Central memory CD8-positive, alpha-beta T cell (primary cell): ENCODE measurements at regions not wholly inside any gene's neighbourhood (a gene's known extent, or its start where the extent isn't known, plus 50 kb on each side); places are given as distances from the start of the nearest gene placed in this dataset.
"Not testable (repeated sequence)": the region's sequence is repeated elsewhere in the genome, so short reads cannot be mapped to it uniquely, and the experiment has no call there.

Experiments
- ATAC-seq: fragments of 150-1000 bp; cut with Tn5 transposase; replicated peaks from 2 replicates; pipeline ENCODE4 v1.10.0; 2022; ENCODE audit warnings: mild to moderate bottlenecking, moderate FRiP score, moderate number of reproducible peaks; ENCODE audit not compliant: poor library complexity, severe bottlenecking; ENCODE audit errors: extremely low read depth
- DNase-seq, 2 donors: peaks; one replicate each; pipeline ENCODE4 v3.0.0; 2021; ENCODE audit warnings: low spot score in 2 of 2
- H3K27ac Mint-ChIP-seq: one replicate; pipeline ENCODE4 v1.8.0; 2022; ENCODE audit warnings: low read depth, mild to moderate bottlenecking, moderate library complexity, mixed read lengths
- H3K27me3 Mint-ChIP-seq: one replicate; pipeline ENCODE4 v1.8.0; 2022; ENCODE audit warnings: mixed read lengths
- H3K36me3 Mint-ChIP-seq: one replicate; pipeline ENCODE4 v1.8.0; 2022; ENCODE audit warnings: mild to moderate bottlenecking, moderate library complexity, mixed read lengths; ENCODE audit not compliant: insufficient read depth
- H3K4me1 Mint-ChIP-seq: one replicate; pipeline ENCODE4 v1.8.0; 2022; ENCODE audit warnings: mixed read lengths
- H3K4me3 Mint-ChIP-seq: one replicate; pipeline ENCODE4 v1.8.0; 2022; ENCODE audit warnings: mild to moderate bottlenecking, moderate library complexity, mixed read lengths
- H3K9me3 Mint-ChIP-seq: one replicate; pipeline ENCODE4 v1.8.0; 2022; ENCODE audit warnings: mixed read lengths

GRCh38 chr16:65743558-65743957 is 621.7 kb upstream of the CDH11 start:
- Mint-ChIP-seq H3K4me3 (no peak overlapping the region), H3K9me3 (peaks cover 17% of the 10 kb centered on the region), H3K4me1 (no peaks in the 10 kb centered on the region), H3K27ac (no peak overlapping the region), H3K36me3 (no peaks in the 10 kb centered on the region), H3K27me3 (no peaks in the 10 kb centered on the region)
- ATAC-seq (no peak), DNase-seq (no peak)

- Mint-ChIP-seq H3K4me1 (no peaks in the 10 kb centered on the region), H3K9me3 (peaks cover 17% of the 10 kb centered on the region)
- no peak for DNase-seq
Observed at GRCh38 chr16:65740711-65741110, 618.8 kb upstream of the CDH11 start.

GRCh38 chr16:65739518-65739917 is 617.7 kb upstream of the CDH11 start:
- ATAC-seq (no peak), DNase-seq (no peak)
- H3K36me3 Mint-ChIP-seq: no peaks in the 10 kb centered on the region
- H3K9me3 Mint-ChIP-seq: peaks cover 17% of the 10 kb centered on the region
- H3K4me1 Mint-ChIP-seq: no peaks in the 10 kb centered on the region
- H3K27ac Mint-ChIP-seq: no peak overlapping the region
- no peaks in the 10 kb centered on the region for H3K27me3 Mint-ChIP-seq
- no peak overlapping the region for H3K4me3 Mint-ChIP-seq

More at GRCh38 chr16:65740711-65741110, 618.8 kb upstream of the CDH11 start:
- H3K27me3 Mint-ChIP-seq: no peaks in the 10 kb centered on the region
- H3K36me3 Mint-ChIP-seq: no peaks in the 10 kb centered on the region
- no peak for ATAC-seq
- H3K27ac Mint-ChIP-seq: no peak overlapping the region
- H3K4me3 Mint-ChIP-seq: no peak overlapping the region

GRCh38 chr16:65737831-65738230 is 616.0 kb upstream of the CDH11 start:
- Mint-ChIP-seq H3K27ac (no peak overlapping the region), H3K4me1 (no peaks in the 10 kb centered on the region), H3K9me3 (peaks cover 6% of the 10 kb centered on the region), H3K27me3 (no peaks in the 10 kb centered on the region), H3K4me3 (no peak overlapping the region), H3K36me3 (no peaks in the 10 kb centered on the region)
- ATAC-seq: no peak
- DNase-seq: no peak

GRCh38 chr16:65735615-65736014 is 613.8 kb upstream of the CDH11 start:
- not testable (repeated sequence) for H3K4me1 Mint-ChIP-seq, H3K27me3 Mint-ChIP-seq, H3K36me3 Mint-ChIP-seq, H3K9me3 Mint-ChIP-seq, ATAC-seq, H3K27ac Mint-ChIP-seq, H3K4me3 Mint-ChIP-seq, DNase-seq

GRCh38 chr16:65733721-65734120 is 611.9 kb upstream of the CDH11 start:
- DNase-seq (no peak), ATAC-seq (no peak)
- no peaks in the 10 kb centered on the region for H3K27me3 Mint-ChIP-seq
- no peak overlapping the region for H3K27ac Mint-ChIP-seq
- H3K9me3 Mint-ChIP-seq: no peaks in the 10 kb centered on the region
- no peaks in the 10 kb centered on the region for H3K4me1 Mint-ChIP-seq
- H3K4me3 Mint-ChIP-seq: no peak overlapping the region
- no peaks in the 10 kb centered on the region for H3K36me3 Mint-ChIP-seq

GRCh38 chr16:65731833-65732232 is 610.0 kb upstream of the CDH11 start:
- Mint-ChIP-seq H3K4me1 (no peaks in the 10 kb centered on the region), H3K36me3 (no peaks in the 10 kb centered on the region), H3K27me3 (no peaks in the 10 kb centered on the region), H3K27ac (no peak overlapping the region), H3K9me3 (no peaks in the 10 kb centered on the region), H3K4me3 (no peak overlapping the region)
- DNase-seq: no peak
- ATAC-seq: no peak

GRCh38 chr16:65728652-65729051 is 606.8 kb upstream of the CDH11 start:
- Mint-ChIP-seq H3K9me3 (peaks cover 4% of the 10 kb centered on the region), H3K27ac (no peak overlapping the region), H3K27me3 (no peaks in the 10 kb centered on the region), H3K4me1 (no peaks in the 10 kb centered on the region), H3K4me3 (no peak overlapping the region), H3K36me3 (no peaks in the 10 kb centered on the region)
- ATAC-seq: no peak
- no peak for DNase-seq

GRCh38 chr16:65728167-65728566 is 606.3 kb upstream of the CDH11 start:
- DNase-seq (no peak), ATAC-seq (no peak)
- H3K36me3 Mint-ChIP-seq: no peaks in the 10 kb centered on the region
- no peaks in the 10 kb centered on the region for H3K27me3 Mint-ChIP-seq
- H3K9me3 Mint-ChIP-seq: peaks cover 4% of the 10 kb centered on the region
- H3K27ac Mint-ChIP-seq: no peak overlapping the region
- H3K4me1 Mint-ChIP-seq: no peaks in the 10 kb centered on the region
- H3K4me3 Mint-ChIP-seq: no peak overlapping the region

- H3K27ac Mint-ChIP-seq: no peak overlapping the region
- H3K4me1 Mint-ChIP-seq: no peaks in the 10 kb centered on the region
- H3K27me3 Mint-ChIP-seq: no peaks in the 10 kb centered on the region
- H3K4me3 Mint-ChIP-seq: no peak overlapping the region
- peaks cover 4% of the 10 kb centered on the region for H3K9me3 Mint-ChIP-seq
- DNase-seq (no peak), ATAC-seq (no peak)
- no peaks in the 10 kb centered on the region for H3K36me3 Mint-ChIP-seq
Observed at GRCh38 chr16:65727534-65728137, 605.8 kb upstream of the CDH11 start.

GRCh38 chr16:65725156-65725845 is 603.4 kb upstream of the CDH11 start:
- Mint-ChIP-seq H3K9me3 (peaks cover 4% of the 10 kb centered on the region), H3K36me3 (no peaks in the 10 kb centered on the region)

GRCh38 chr16:65722429-65722828 is 600.6 kb upstream of the CDH11 start:
- no peaks in the 10 kb centered on the region for H3K4me1 Mint-ChIP-seq
- H3K36me3 Mint-ChIP-seq: no peaks in the 10 kb centered on the region
- DNase-seq (no peak), ATAC-seq (no peak)
- H3K27me3 Mint-ChIP-seq: no peaks in the 10 kb centered on the region
- H3K9me3 Mint-ChIP-seq: peaks cover 4% of the 10 kb centered on the region
- no peak overlapping the region for H3K27ac Mint-ChIP-seq
- no peak overlapping the region for H3K4me3 Mint-ChIP-seq

More at GRCh38 chr16:65725156-65725845, 603.4 kb upstream of the CDH11 start:
- Mint-ChIP-seq H3K27ac (no peak overlapping the region), H3K27me3 (no peaks in the 10 kb centered on the region), H3K4me3 (no peak overlapping the region), H3K4me1 (no peaks in the 10 kb centered on the region)
- ATAC-seq (no peak), DNase-seq (no peak)

GRCh38 chr16:65717846-65718245 is 596.0 kb upstream of the CDH11 start:
- H3K27ac Mint-ChIP-seq: no peak overlapping the region
- peaks cover 11% of the 10 kb centered on the region for H3K9me3 Mint-ChIP-seq
- no peaks in the 10 kb centered on the region for H3K27me3 Mint-ChIP-seq
- no peak for ATAC-seq
- H3K4me1 Mint-ChIP-seq: no peaks in the 10 kb centered on the region
- no peaks in the 10 kb centered on the region for H3K36me3 Mint-ChIP-seq
- H3K4me3 Mint-ChIP-seq: no peak overlapping the region
- no peak for DNase-seq
